Stomach (tissue), 4 donors: ENCODE measurements at regions not wholly inside any gene's neighbourhood (a gene's known extent, or its start where the extent isn't known, plus 50 kb on each side); places are given as distances from the start of the nearest gene placed in this dataset.

Experiments
- CTCF ChIP-seq, 7 experiments: fragments of 450-650 bp in 4 of 7; fragments of 200-600 bp in 3 of 7; sonication (generic) in 3 of 7; IDR thresholded peaks; one replicate each; pipeline ENCODE4 v1.5.1; 2016 to 2019; ENCODE audit warnings: antibody characterized with exemption in 7 of 7, control low read depth in 2 of 7, mild to moderate bottlenecking in 1 of 7
- POLR2A ChIP-seq, 4 donors: fragments of 450-650 bp; IDR thresholded peaks; one replicate each; pipeline ENCODE4 v1.6.1; 2016; ENCODE audit warnings: antibody characterized with exemption in 4 of 4, control low read depth in 2 of 4, mild to moderate bottlenecking in 1 of 4, moderate library complexity in 1 of 4

- TF ChIP-seq POLR2A (IDR thresholded peaks at IDR 0.05) (no peak), CTCF (IDR thresholded peaks at IDR 0.05) (no peak)
Observed at GRCh38 chr10:2244471-2244870, 507.1 kb upstream of the ADARB2 start.
